ENCODE measurements at regions not wholly inside any gene's neighbourhood (a gene's known extent, or its start where the extent isn't known, plus 50 kb on each side); places are given as distances from the start of the nearest gene placed in this dataset.

GRCh38 chr16:13672196-13672595 lies 247.8 kb upstream of the ERCC4 start:
- no peak for DNase-seq (ENCODE audit: low spot score)
- TF ChIP-seq CTCF (IDR thresholded peaks at IDR 0.05; ENCODE audit: extremely low read depth, insufficient read depth, missing control alignments) = no peak
- in situ Hi-C loops (cut with MboI; ENCODE audit: low pct_unique_long_range_greater_than_20kb, low sequenced_read_pairs, unreplicated experiment) = no loop called here

GRCh38 chr16:13680021-13680889 lies 239.7 kb upstream of the ERCC4 start:
- in situ Hi-C loops (cut with MboI; ENCODE audit: low pct_unique_long_range_greater_than_20kb, low sequenced_read_pairs, unreplicated experiment) = no loop called here
- no peak for TF ChIP-seq CTCF (IDR thresholded peaks at IDR 0.05; ENCODE audit: extremely low read depth, insufficient read depth, missing control alignments)
- no peak for DNase-seq (ENCODE audit: low spot score)

GRCh38 chr16:13684819-13685563 lies 235.0 kb upstream of the ERCC4 start:
- no peak for TF ChIP-seq CTCF (IDR thresholded peaks at IDR 0.05; ENCODE audit: extremely low read depth, insufficient read depth, missing control alignments)
- in situ Hi-C loops (cut with MboI; ENCODE audit: low pct_unique_long_range_greater_than_20kb, low sequenced_read_pairs, unreplicated experiment) = no loop called here
- DNase-seq (ENCODE audit: low spot score) = no peak

GRCh38 chr16:13696017-13696416 lies 223.9 kb upstream of the ERCC4 start:
- TF ChIP-seq CTCF (IDR thresholded peaks at IDR 0.05; ENCODE audit: extremely low read depth, insufficient read depth, missing control alignments) = no peak
- DNase-seq (ENCODE audit: low spot score) = no peak
- in situ Hi-C loops (cut with MboI; ENCODE audit: low pct_unique_long_range_greater_than_20kb, low sequenced_read_pairs, unreplicated experiment) = no loop called here

GRCh38 chr16:13697013-13697412 lies 222.9 kb upstream of the ERCC4 start:
- in situ Hi-C loops (cut with MboI; ENCODE audit: low pct_unique_long_range_greater_than_20kb, low sequenced_read_pairs, unreplicated experiment) = no loop called here
- no peak for TF ChIP-seq CTCF (IDR thresholded peaks at IDR 0.05; ENCODE audit: extremely low read depth, insufficient read depth, missing control alignments)
- DNase-seq (ENCODE audit: low spot score) = no peak

- no peak for DNase-seq (ENCODE audit: low spot score)
- in situ Hi-C loops (cut with MboI; ENCODE audit: low pct_unique_long_range_greater_than_20kb, low sequenced_read_pairs, unreplicated experiment) = no loop called here
- no peak for TF ChIP-seq CTCF (IDR thresholded peaks at IDR 0.05; ENCODE audit: extremely low read depth, insufficient read depth, missing control alignments)
Measured at GRCh38 chr16:13697568-13697967, 222.4 kb upstream of the ERCC4 start.
